A549 (cell line): ENCODE measurements at regions not wholly inside any gene's neighbourhood (a gene's known extent, or its start where the extent isn't known, plus 50 kb on each side); places are given as distances from the start of the nearest gene placed in this dataset.

Experiments
- CTCF ChIP-seq: fragments of >200 bp; sonication (Bioruptor Twin); formaldehyde crosslinking; IDR thresholded peaks from 3 replicates; pipeline ENCODE4 v1.5.1; 2016
- NR3C1 ChIP-seq: fragments of >200 bp; sonication (Bioruptor Twin); formaldehyde crosslinking; IDR thresholded peaks from 3 replicates; pipeline ENCODE4 v1.6.1; 2017
- POLR2A ChIP-seq: IDR thresholded peaks from 2 replicates; pipeline ENCODE4 v1.6.1; 2012; ENCODE audit warnings: mild to moderate bottlenecking, low read length
- RFX5 ChIP-seq: fragments of 450-650 bp; IDR thresholded peaks from 2 replicates; pipeline ENCODE4 v1.7.1; 2014; ENCODE audit warnings: antibody characterized with exemption, mild to moderate bottlenecking, moderate library complexity
- TF ChIP-seq, protein P1 (sequence below): fragments of 450-650 bp; IDR thresholded peaks from 2 replicates; pipeline ENCODE4 v1.6.1; 2014; ENCODE audit warnings: antibody characterized with exemption

DNA sequence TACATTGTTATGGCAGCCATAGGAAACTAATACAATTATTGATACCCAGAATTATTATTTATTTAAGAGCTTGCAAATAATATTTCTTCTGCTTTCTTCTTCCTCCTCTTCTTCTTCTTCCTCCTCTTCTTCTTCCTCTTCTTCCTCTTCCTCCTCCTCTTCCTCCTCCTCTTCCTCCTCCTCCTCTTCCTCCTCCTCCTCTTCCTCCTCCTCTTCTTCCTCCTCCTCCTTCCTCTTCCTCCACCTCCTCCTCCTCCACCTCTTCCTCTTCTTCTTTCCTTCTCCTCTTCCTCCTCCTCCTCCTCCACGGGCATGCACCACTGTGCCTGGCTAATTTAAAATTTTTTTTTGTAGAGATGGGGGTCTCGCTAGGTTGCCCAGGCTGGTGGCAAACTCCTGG lies 95.6 kb upstream of the BCAR3 start:
- TF ChIP-seq RFX5 (no peak), CTCF (no peak), NR3C1 (no peak), POLR2A (no peak)
- TF ChIP-seq, protein P1, sequence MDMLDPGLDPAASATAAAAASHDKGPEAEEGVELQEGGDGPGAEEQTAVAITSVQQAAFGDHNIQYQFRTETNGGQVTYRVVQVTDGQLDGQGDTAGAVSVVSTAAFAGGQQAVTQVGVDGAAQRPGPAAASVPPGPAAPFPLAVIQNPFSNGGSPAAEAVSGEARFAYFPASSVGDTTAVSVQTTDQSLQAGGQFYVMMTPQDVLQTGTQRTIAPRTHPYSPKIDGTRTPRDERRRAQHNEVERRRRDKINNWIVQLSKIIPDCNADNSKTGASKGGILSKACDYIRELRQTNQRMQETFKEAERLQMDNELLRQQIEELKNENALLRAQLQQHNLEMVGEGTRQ, result no peak
